ENCODE measurements at regions not wholly inside any gene's neighbourhood (a gene's known extent, or its start where the extent isn't known, plus 50 kb on each side); places are given as distances from the start of the nearest gene placed in this dataset.

DNA sequence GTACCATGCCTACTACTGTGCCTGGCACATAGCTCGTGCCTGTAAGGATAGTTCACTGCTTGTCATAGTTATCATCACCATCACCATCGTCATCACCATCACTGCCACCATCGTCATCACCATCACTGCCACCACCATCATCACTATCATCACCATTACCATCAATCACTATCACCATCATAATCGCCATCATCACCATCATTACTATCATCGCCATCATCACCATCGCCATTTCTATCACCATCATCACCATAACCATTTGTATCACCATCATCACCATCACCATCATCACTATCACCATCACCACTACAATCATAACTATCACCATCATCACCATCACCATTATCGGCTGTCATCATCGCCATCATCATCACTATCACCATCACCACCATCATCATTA is 107.1 kb downstream of the TUBA3C start:
- Histone ChIP-seq H3K79me2 (ENCODE audit: control insufficient read depth, insufficient read depth, low read length) (no peaks in the 10 kb centered on the region), H3K4me3 (no peak overlapping the region), H4K20me1 (ENCODE audit: control insufficient read depth, insufficient read depth) (no peaks in the 10 kb centered on the region), H3K9ac (ENCODE audit: control insufficient read depth, insufficient read depth, low read length) (no peak overlapping the region), H3K4me2 (ENCODE audit: control insufficient read depth, insufficient read depth) (no peak overlapping the region), H3K4me1 (ENCODE audit: control insufficient read depth, insufficient read depth, low read length) (no peaks in the 10 kb centered on the region), H2AFZ (ENCODE audit: control insufficient read depth, low read depth, low read length) (no peak overlapping the region), H3K9me3 (replicated peaks; ENCODE audit: control insufficient read depth, insufficient read depth, low read length) (no peaks in the 10 kb centered on the region; the same call in 2 of the 3 replicates), H3K27ac (ENCODE audit: control insufficient read depth, insufficient read depth) (no peak overlapping the region), H3K36me3 (ENCODE audit: control insufficient read depth in 2 of 2, insufficient read depth in 2 of 2, low read length in 1 of 2) (no peaks in the 10 kb centered on the region), H3K27me3 (replicated peaks in 1 of 2; ENCODE audit: control insufficient read depth in 2 of 2, insufficient read depth in 2 of 2, low read length in 1 of 2) (no peaks in the 10 kb centered on the region)
- in situ Hi-C loops (cut with MboI) = no loop called here
- DNase-seq (ENCODE audit: low read depth, low spot score) = no peak
- no peak for ATAC-seq
- TF ChIP-seq BMI1 (IDR thresholded peaks at IDR 0.05; ENCODE audit: borderline replicate concordance) (no peak), ESRRA (IDR thresholded peaks at IDR 0.05; ENCODE audit: low read length) (no peak), BHLHE40 (IDR thresholded peaks at IDR 0.05; ENCODE audit: borderline replicate concordance in 1 of 2, low read depth in 2 of 2, low read length in 1 of 2) (no peak), IKZF1 (conservative IDR thresholded peaks at IDR 0.05) (no peak), SUZ12 (IDR thresholded peaks at IDR 0.05; ENCODE audit: unreplicated experiment) (no peak), HDAC2 (IDR thresholded peaks at IDR 0.05) (no peak), SMARCA5 (IDR thresholded peaks at IDR 0.05) (no peak), STAT1 (conservative IDR thresholded peaks at IDR 0.05) (no peak), NBN (IDR thresholded peaks at IDR 0.05) (no peak), CHD4 (IDR thresholded peaks at IDR 0.05) (no peak), REST (IDR thresholded peaks at IDR 0.05; ENCODE audit: low read depth, low read length) (no peak), E2F4 (IDR thresholded peaks at IDR 0.05; ENCODE audit: low read depth, low read length) (no peak), KDM1A (IDR thresholded peaks at IDR 0.05; ENCODE audit: borderline replicate concordance) (no peak), NR2C1 (IDR thresholded peaks at IDR 0.05) (no peak), EED (IDR thresholded peaks at IDR 0.05; ENCODE audit: low read depth) (no peak), ZBTB40 (IDR thresholded peaks at IDR 0.05; ENCODE audit: borderline replicate concordance) (no peak), RAD21 (IDR thresholded peaks at IDR 0.05; ENCODE audit: insufficient read depth, low read depth, low read length) (no peak), MYB (IDR thresholded peaks at IDR 0.05; ENCODE audit: borderline replicate concordance, low read depth, low read length) (no peak), ZNF24 (IDR thresholded peaks at IDR 0.05) (no peak)
- intact Hi-C loops (cut with micrococcal nuclease; ENCODE audit: unreplicated experiment) = no loop called here
- WGBS (ENCODE audit: insufficient coverage, insufficient replicate concordance, low lambda C conversion rate, missing lambda C conversion rate) = 27% methylated on average over 8 of the region's 8 CpGs
- ChIA-PET RAD21 (ENCODE audit: unreplicated experiment) (no interaction called here), SMC1A (ENCODE audit: uncharacterized antibody, unreplicated experiment) (no interaction called here), CTCF (no interaction called here), POLR2A (no interaction called here)
- BruUV-seq (replicated peaks) = no TSS peak
- no peak for FAIRE-seq

Data from GM12878 (cell line).